ENCODE measurements at regions not wholly inside any gene's neighbourhood (a gene's known extent, or its start where the extent isn't known, plus 50 kb on each side); places are given as distances from the start of the nearest gene placed in this dataset.

DNA sequence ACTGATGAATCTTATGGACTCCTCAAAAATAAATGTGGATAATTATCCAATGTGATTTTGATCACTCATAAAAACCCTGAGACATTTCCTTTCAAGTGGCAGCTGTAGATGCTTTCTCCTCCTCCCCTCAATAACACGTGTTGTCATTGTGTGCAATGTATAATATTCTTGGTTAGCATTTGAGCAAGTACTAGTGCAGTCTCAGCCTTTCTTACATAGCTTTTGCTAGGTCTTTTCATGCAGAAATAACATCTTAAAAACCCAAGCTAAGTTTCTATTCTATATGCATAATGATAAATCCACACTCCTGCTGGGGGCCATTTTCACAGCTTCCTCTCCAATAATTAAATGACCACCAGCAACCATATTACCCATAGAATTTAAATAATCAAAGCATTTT, 1835.2 kb upstream of the NUDT12 start:
- FAIRE-seq (no peak), DNase-seq (ENCODE audit: low read depth, low spot score) (no peak)
- H2AFZ ChIP-seq (ENCODE audit: low read depth, low read length): no peak overlapping the region
- no peaks in the 10 kb centered on the region for H3K36me3 ChIP-seq (ENCODE audit: control insufficient read depth in 2 of 2, extremely low read depth in 1 of 2, insufficient read depth in 2 of 2, low read length in 2 of 2)
- H3K9ac ChIP-seq (replicated peaks; ENCODE audit: extremely low read depth, insufficient read depth, low read length): no peak overlapping the region
- no peak overlapping the region for H3K4me2 ChIP-seq (ENCODE audit: insufficient read depth, low read length)
- H4K20me1 ChIP-seq (replicated peaks; ENCODE audit: control insufficient read depth, extremely low read depth, insufficient read depth, low read length): no peaks in the 10 kb centered on the region
- no peak overlapping the region for H3K4me3 ChIP-seq (replicated peaks in 1 of 3; ENCODE audit: insufficient read depth in 1 of 3, low read depth in 1 of 3, low read length in 3 of 3)
- POLR2A ChIA-PET: no interaction called here
- CTCF ChIA-PET: interaction anchor here (0.9 kb wide), 1 partner anchor 9 kb away, joined by 3 read pairs; no protein-coding TSS in a partner anchor
- TF ChIP-seq POLR2AphosphoS5 (IDR thresholded peaks at IDR 0.05; ENCODE audit: insufficient read depth, low read depth, low read length) (no peak), EZH2 (IDR thresholded peaks at IDR 0.05; ENCODE audit: borderline replicate concordance, low read depth, low read length, severe bottlenecking) (no peak), POLR2A (IDR thresholded peaks at IDR 0.05; ENCODE audit: low read depth, low read length) (no peak), FOS (IDR thresholded peaks at IDR 0.05; ENCODE audit: borderline replicate concordance, insufficient read depth, low read length) (no peak), MYC (IDR thresholded peaks at IDR 0.05; ENCODE audit: low read depth, low read length) (no peak), JUN (IDR thresholded peaks at IDR 0.05; ENCODE audit: borderline replicate concordance, insufficient read depth, insufficient read length, low read depth) (no peak), GATA2 (IDR thresholded peaks at IDR 0.05; ENCODE audit: insufficient read depth, insufficient read length, low read depth, low read length) (no peak)
- TF ChIP-seq, protein P1, sequence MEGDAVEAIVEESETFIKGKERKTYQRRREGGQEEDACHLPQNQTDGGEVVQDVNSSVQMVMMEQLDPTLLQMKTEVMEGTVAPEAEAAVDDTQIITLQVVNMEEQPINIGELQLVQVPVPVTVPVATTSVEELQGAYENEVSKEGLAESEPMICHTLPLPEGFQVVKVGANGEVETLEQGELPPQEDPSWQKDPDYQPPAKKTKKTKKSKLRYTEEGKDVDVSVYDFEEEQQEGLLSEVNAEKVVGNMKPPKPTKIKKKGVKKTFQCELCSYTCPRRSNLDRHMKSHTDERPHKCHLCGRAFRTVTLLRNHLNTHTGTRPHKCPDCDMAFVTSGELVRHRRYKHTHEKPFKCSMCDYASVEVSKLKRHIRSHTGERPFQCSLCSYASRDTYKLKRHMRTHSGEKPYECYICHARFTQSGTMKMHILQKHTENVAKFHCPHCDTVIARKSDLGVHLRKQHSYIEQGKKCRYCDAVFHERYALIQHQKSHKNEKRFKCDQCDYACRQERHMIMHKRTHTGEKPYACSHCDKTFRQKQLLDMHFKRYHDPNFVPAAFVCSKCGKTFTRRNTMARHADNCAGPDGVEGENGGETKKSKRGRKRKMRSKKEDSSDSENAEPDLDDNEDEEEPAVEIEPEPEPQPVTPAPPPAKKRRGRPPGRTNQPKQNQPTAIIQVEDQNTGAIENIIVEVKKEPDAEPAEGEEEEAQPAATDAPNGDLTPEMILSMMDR (IDR thresholded peaks at IDR 0.05; ENCODE audit: extremely low read depth in 1 of 2, insufficient read depth in 1 of 2, low read depth in 1 of 2, low read length in 2 of 2): no peak
- TF ChIP-seq, protein P2, sequence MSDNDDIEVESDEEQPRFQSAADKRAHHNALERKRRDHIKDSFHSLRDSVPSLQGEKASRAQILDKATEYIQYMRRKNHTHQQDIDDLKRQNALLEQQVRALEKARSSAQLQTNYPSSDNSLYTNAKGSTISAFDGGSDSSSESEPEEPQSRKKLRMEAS (IDR thresholded peaks at IDR 0.05; ENCODE audit: insufficient read depth, insufficient read length): no peak
- dilution Hi-C loops (cut with MboI; ENCODE audit: extremely low pct_ligation_motif_present, low sequenced_read_pairs) (no loop called here), intact Hi-C loops (cut with micrococcal nuclease) (no loop called here)
- H3K4me1 ChIP-seq (ENCODE audit: control insufficient read depth, extremely low read depth, insufficient read depth, low read length): no peaks in the 10 kb centered on the region
- no peaks in the 10 kb centered on the region for H3K27me3 ChIP-seq (ENCODE audit: control insufficient read depth in 2 of 2, insufficient read depth in 2 of 2, low read length in 2 of 2)
- H3K79me2 ChIP-seq (ENCODE audit: control insufficient read depth, insufficient read depth, low read length): no peaks in the 10 kb centered on the region
- H3K27ac ChIP-seq (ENCODE audit: insufficient read depth, low read depth, low read length): no peak overlapping the region
- H3K9me1 ChIP-seq (replicated peaks; ENCODE audit: control insufficient read depth, extremely low read depth, insufficient read depth, low read length): no peaks in the 10 kb centered on the region
- BruUV-seq (replicated peaks): no TSS peak
- no peaks in the 10 kb centered on the region for H3K9me3 ChIP-seq (replicated peaks; ENCODE audit: control insufficient read depth, insufficient read depth, low read length)

All from endothelial cell of umbilical vein (primary cell).